Neural crest cell (in vitro differentiated cells): ENCODE measurements at regions not wholly inside any gene's neighbourhood (a gene's known extent, or its start where the extent isn't known, plus 50 kb on each side); places are given as distances from the start of the nearest gene placed in this dataset.
"Not testable (repeated sequence)": the region's sequence is repeated elsewhere in the genome, so short reads cannot be mapped to it uniquely, and the experiment has no call there.

Experiments
- DNase-seq: peaks from one replicate; pipeline ENCODE4 v3.0.0; 2021; ENCODE audit warnings: low read depth, mixed read lengths, low spot score
- H3K27ac Mint-ChIP-seq: one replicate; pipeline ENCODE4 v1.8.0; 2021; ENCODE audit warnings: mild to moderate bottlenecking, mixed read lengths; ENCODE audit not compliant: unreplicated experiment
- H3K27me3 Mint-ChIP-seq: 2 replicates; pipeline ENCODE4 v1.8.0; 2021; ENCODE audit warnings: low read depth, mild to moderate bottlenecking, mixed read lengths
- H3K36me3 Mint-ChIP-seq: 2 replicates; pipeline ENCODE4 v1.8.0; 2021; ENCODE audit warnings: low read depth, mild to moderate bottlenecking, mixed read lengths
- H3K4me1 Mint-ChIP-seq: 2 replicates; pipeline ENCODE4 v1.8.0; 2021; ENCODE audit warnings: mixed read lengths
- H3K4me3 Mint-ChIP-seq: one replicate; pipeline ENCODE4 v1.8.0; 2021; ENCODE audit warnings: mild to moderate bottlenecking, mixed read lengths
- H3K9me3 Mint-ChIP-seq: 2 replicates; pipeline ENCODE4 v1.8.0; 2021; ENCODE audit warnings: mixed read lengths
- CTCF ChIP-seq: fragments of 200-600 bp; sonication (generic); conservative IDR thresholded peaks from 2 replicates; pipeline ENCODE4 v1.5.0; 2021; ENCODE audit warnings: antibody characterized with exemption, mild to moderate bottlenecking

DNA sequence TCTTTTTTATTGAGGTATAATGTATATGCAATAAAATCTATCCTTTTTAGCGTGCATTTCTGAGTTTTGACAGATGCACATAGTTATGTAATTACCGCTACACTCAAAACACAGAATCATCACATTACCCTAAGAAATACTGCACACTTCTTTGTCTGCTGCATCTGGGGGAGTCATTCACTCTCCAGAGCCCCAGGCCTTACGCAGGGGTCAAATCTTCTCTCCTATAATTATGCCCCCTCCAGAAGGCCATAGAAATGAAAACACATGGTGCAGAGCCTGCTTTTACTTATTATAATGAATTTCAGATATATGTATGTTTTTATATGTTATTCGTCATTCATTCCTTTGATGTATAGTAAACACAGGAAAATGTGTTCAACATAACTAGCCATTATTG lies 296.5 kb upstream of the TMEM132C start:
- Mint-ChIP-seq H3K9me3 (peaks cover 9% of the 10 kb centered on the region), H3K27ac (no peak overlapping the region), H3K36me3 (no peaks in the 10 kb centered on the region), H3K27me3 (peaks cover 2% of the 10 kb centered on the region), H3K4me1 (no peaks in the 10 kb centered on the region), H3K4me3 (no peak overlapping the region)
- DNase-seq, result no peak
- TF ChIP-seq CTCF, result no peak

DNA sequence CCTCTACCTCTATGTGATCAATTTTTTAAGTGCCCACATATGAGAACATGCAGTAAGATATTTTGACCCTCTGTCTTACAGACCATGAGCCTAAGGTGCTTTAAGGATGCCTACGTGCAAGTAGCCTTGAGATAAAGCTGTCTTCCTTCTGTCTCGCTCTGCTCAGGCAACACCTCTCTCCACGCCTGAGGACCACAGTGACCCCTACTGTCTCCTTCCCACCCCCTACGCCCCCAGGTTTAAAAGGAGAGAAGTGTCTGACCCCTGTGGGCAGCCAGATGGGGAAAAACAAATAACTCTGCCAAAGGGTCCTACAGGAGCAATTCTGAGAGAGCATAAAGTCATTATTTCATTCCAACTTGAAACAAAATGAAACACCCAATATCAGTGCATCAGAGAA lies 286.4 kb upstream of the TMEM132C start:
- Mint-ChIP-seq H3K9me3 (peaks cover 11% of the 10 kb centered on the region), H3K4me1 (peaks cover 8% of the 10 kb centered on the region), H3K36me3 (peaks cover 3% of the 10 kb centered on the region), H3K27ac (no peak overlapping the region), H3K27me3 (peaks cover 3% of the 10 kb centered on the region), H3K4me3 (no peak overlapping the region)
- no peak for TF ChIP-seq CTCF
- no peak for DNase-seq

GRCh38 chr12:127981875-127982274 lies 285.1 kb upstream of the TMEM132C start:
- no peak for TF ChIP-seq CTCF
- Mint-ChIP-seq H3K4me3 (no peak overlapping the region), H3K27ac (no peak overlapping the region), H3K4me1 (peaks cover 18% of the 10 kb centered on the region), H3K27me3 (no peaks in the 10 kb centered on the region), H3K9me3 (peaks cover 4% of the 10 kb centered on the region), H3K36me3 (peaks cover under 1% of the 10 kb centered on the region)
- DNase-seq, result no peak

GRCh38 chr12:127983213-127983791 lies 283.7 kb upstream of the TMEM132C start:
- not testable (repeated sequence) for H3K27ac Mint-ChIP-seq, H3K36me3 Mint-ChIP-seq, H3K9me3 Mint-ChIP-seq, H3K27me3 Mint-ChIP-seq, H3K4me3 Mint-ChIP-seq, DNase-seq
- peaks cover 18% of the 10 kb centered on the region for H3K4me1 Mint-ChIP-seq

GRCh38 chr12:127984386-127985055 lies 282.4 kb upstream of the TMEM132C start:
- Mint-ChIP-seq H3K4me3 (no peak overlapping the region), H3K27me3 (no peaks in the 10 kb centered on the region), H3K9me3 (no peaks in the 10 kb centered on the region), H3K4me1 (peaks cover 18% of the 10 kb centered on the region), H3K36me3 (no peaks in the 10 kb centered on the region), H3K27ac (peak overlapping the region; percentile 64)
- no peak for TF ChIP-seq CTCF
- no peak for DNase-seq

GRCh38 chr12:127987199-127987901 lies 279.6 kb upstream of the TMEM132C start:
- no peak for DNase-seq
- Mint-ChIP-seq H3K27me3 (no peaks in the 10 kb centered on the region), H3K9me3 (peaks cover 3% of the 10 kb centered on the region), H3K27ac (no peak overlapping the region), H3K4me3 (no peak overlapping the region), H3K4me1 (peaks cover 18% of the 10 kb centered on the region), H3K36me3 (peaks cover 2% of the 10 kb centered on the region)
- no peak for TF ChIP-seq CTCF
